ENCODE measurements at regions not wholly inside any gene's neighbourhood (a gene's known extent, or its start where the extent isn't known, plus 50 kb on each side); places are given as distances from the start of the nearest gene placed in this dataset.

GRCh38 chr1:30417001-30417700, 306.2 kb downstream of the MATN1 start:
- H3K79me2 ChIP-seq (ENCODE audit: low read depth): no peaks in the 10 kb centered on the region
- H4K20me1 ChIP-seq (ENCODE audit: low read depth): no peaks in the 10 kb centered on the region
- no peaks in the 10 kb centered on the region for H3K36me3 Mint-ChIP-seq
- no peaks in the 10 kb centered on the region for H3K9me3 ChIP-seq (ENCODE audit: low read depth)
- H3K27ac ChIP-seq: no peak overlapping the region
- no peak overlapping the region for H3K4me2 ChIP-seq
- DNase-seq (ENCODE audit: low spot score): no peak
- H3K9me3 Mint-ChIP-seq: no peaks in the 10 kb centered on the region
- H3K27me3 Mint-ChIP-seq (ENCODE audit: insufficient read depth, low read depth): peaks cover 4% of the 10 kb centered on the region
- no peak overlapping the region for H3K27ac Mint-ChIP-seq
- H3K9ac ChIP-seq: no peak overlapping the region
- H3K4me1 ChIP-seq: no peaks in the 10 kb centered on the region
- no peaks in the 10 kb centered on the region for H3K4me1 Mint-ChIP-seq
- no peak for TF ChIP-seq EZH2 (IDR thresholded peaks at IDR 0.05)
- no peak for TF ChIP-seq EZH2phosphoT487 (IDR thresholded peaks at IDR 0.05)
- TF ChIP-seq CTCF (IDR thresholded peaks at IDR 0.05): no peak
- no peaks in the 10 kb centered on the region for H3K36me3 ChIP-seq
- no peak overlapping the region for H3K4me3 ChIP-seq
- no peaks in the 10 kb centered on the region for H3F3A ChIP-seq (ENCODE audit: low read depth)
- H3K27me3 ChIP-seq: no peaks in the 10 kb centered on the region
- H2AFZ ChIP-seq (replicated peaks): no peak overlapping the region
- H3K4me3 Mint-ChIP-seq: no peak overlapping the region

GRCh38 chr1:30416221-30416820, 307.1 kb downstream of the MATN1 start:
- H3F3A ChIP-seq (ENCODE audit: low read depth): no peaks in the 10 kb centered on the region
- no peak overlapping the region for H3K4me3 Mint-ChIP-seq
- no peak overlapping the region for H3K4me3 ChIP-seq
- TF ChIP-seq EZH2 (IDR thresholded peaks at IDR 0.05): no peak
- TF ChIP-seq EZH2phosphoT487 (IDR thresholded peaks at IDR 0.05): no peak
- TF ChIP-seq CTCF (IDR thresholded peaks at IDR 0.05): no peak
- H3K9ac ChIP-seq: no peak overlapping the region
- no peaks in the 10 kb centered on the region for H3K9me3 Mint-ChIP-seq
- H3K9me3 ChIP-seq (ENCODE audit: low read depth): no peaks in the 10 kb centered on the region
- no peak overlapping the region for H3K27ac ChIP-seq
- no peak overlapping the region for H2AFZ ChIP-seq (replicated peaks)
- H3K27me3 ChIP-seq: no peaks in the 10 kb centered on the region
- H3K27me3 Mint-ChIP-seq (ENCODE audit: insufficient read depth, low read depth): peaks cover 4% of the 10 kb centered on the region
- no peak overlapping the region for H3K27ac Mint-ChIP-seq
- no peaks in the 10 kb centered on the region for H3K4me1 ChIP-seq
- H3K36me3 ChIP-seq: no peaks in the 10 kb centered on the region
- H3K36me3 Mint-ChIP-seq: no peaks in the 10 kb centered on the region
- no peak for DNase-seq (ENCODE audit: low spot score)
- no peaks in the 10 kb centered on the region for H3K79me2 ChIP-seq (ENCODE audit: low read depth)
- H4K20me1 ChIP-seq (ENCODE audit: low read depth): no peaks in the 10 kb centered on the region
- no peaks in the 10 kb centered on the region for H3K4me1 Mint-ChIP-seq
- no peak overlapping the region for H3K4me2 ChIP-seq

- H3K27ac Mint-ChIP-seq: peak overlapping the region; percentile 57
- H3F3A ChIP-seq (ENCODE audit: low read depth): no peaks in the 10 kb centered on the region
Observed at GRCh38 chr1:30415171-30415940, 308.0 kb downstream of the MATN1 start.

More at GRCh38 chr1:30415171-30415940, 308.0 kb downstream of the MATN1 start:
- Histone ChIP-seq H3K27ac (no peak overlapping the region), H3K27me3 (no peaks in the 10 kb centered on the region), H3K4me2 (no peak overlapping the region), H3K4me1 (no peaks in the 10 kb centered on the region), H3K4me3 (no peak overlapping the region), H3K79me2 (ENCODE audit: low read depth) (no peaks in the 10 kb centered on the region), H3K9me3 (ENCODE audit: low read depth) (no peaks in the 10 kb centered on the region), H4K20me1 (ENCODE audit: low read depth) (no peaks in the 10 kb centered on the region), H3K9ac (no peak overlapping the region), H2AFZ (replicated peaks) (no peak overlapping the region), H3K36me3 (no peaks in the 10 kb centered on the region)
- TF ChIP-seq CTCF (IDR thresholded peaks at IDR 0.05): no peak
- TF ChIP-seq EZH2 (IDR thresholded peaks at IDR 0.05): no peak
- no peak for TF ChIP-seq EZH2phosphoT487 (IDR thresholded peaks at IDR 0.05)
- Mint-ChIP-seq H3K9me3 (no peaks in the 10 kb centered on the region), H3K36me3 (no peaks in the 10 kb centered on the region), H3K4me1 (no peaks in the 10 kb centered on the region), H3K27me3 (ENCODE audit: insufficient read depth, low read depth) (peaks cover 4% of the 10 kb centered on the region), H3K4me3 (no peak overlapping the region)
- no peak for DNase-seq (ENCODE audit: low spot score)

Data from neural progenitor cell (in vitro differentiated cells).